HG03135 (cell line): ENCODE measurements at regions not wholly inside any gene's neighbourhood (a gene's known extent, or its start where the extent isn't known, plus 50 kb on each side); places are given as distances from the start of the nearest gene placed in this dataset.

Experiments used
- ATAC-seq: cut with Tn5 transposase; IDR thresholded peaks from one replicate; pipeline ENCODE4 v1.9.1; 2021; ENCODE audit warnings: mild to moderate bottlenecking, moderate library complexity; ENCODE audit not compliant: unreplicated experiment

- no peak for ATAC-seq
Measured at GRCh38 chr12:28876196-28876798, 272.8 kb upstream of the FAR2 start.

- no peak for ATAC-seq
Measured at GRCh38 chr12:28877854-28878253, 271.2 kb upstream of the FAR2 start.

- ATAC-seq, result no peak
Measured at GRCh38 chr12:28878629-28879028, 270.4 kb upstream of the FAR2 start.

GRCh38 chr12:28879379-28879778 lies 269.7 kb upstream of the FAR2 start:
- no peak for ATAC-seq

- no peak for ATAC-seq
Measured at GRCh38 chr12:28882444-28882843, 266.6 kb upstream of the FAR2 start.

GRCh38 chr12:28883406-28883997 lies 265.6 kb upstream of the FAR2 start:
- ATAC-seq, result no peak

DNA sequence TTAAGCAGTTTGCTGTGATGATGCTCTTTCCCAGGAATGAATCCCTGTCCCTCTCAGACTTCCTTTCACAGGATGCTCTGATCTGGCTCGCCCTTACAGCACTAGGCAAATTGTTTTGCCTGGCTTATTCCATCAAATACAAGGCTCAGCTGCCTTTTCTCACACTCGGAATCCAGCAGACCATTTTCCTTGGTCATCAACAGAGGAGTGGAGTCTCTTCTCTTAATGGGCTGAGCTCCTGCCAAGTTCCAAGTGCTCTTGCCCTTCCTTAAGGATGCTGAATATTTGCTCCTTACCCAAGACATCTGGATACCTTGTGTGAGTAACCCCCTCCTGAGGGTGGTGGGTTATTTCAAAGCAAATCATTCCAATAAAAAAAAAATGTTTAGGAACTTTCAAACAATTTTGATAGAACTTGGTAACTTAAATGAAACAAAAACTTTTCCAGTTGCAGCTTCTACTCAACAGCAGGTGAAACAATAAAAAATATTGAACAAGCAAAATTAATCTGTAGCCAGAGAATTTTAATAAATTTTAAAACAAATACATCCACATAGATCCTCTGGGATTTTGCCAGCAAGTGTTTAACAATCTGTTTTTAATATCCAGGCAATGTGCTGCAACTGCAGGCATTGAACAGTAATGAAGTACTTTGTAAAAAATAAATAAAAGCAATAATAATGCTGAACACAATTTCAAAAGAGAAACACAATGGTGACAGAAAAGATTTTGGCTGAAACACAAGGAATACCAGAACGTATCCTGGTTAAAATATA lies 264.0 kb upstream of the FAR2 start:
- ATAC-seq, result no peak

DNA sequence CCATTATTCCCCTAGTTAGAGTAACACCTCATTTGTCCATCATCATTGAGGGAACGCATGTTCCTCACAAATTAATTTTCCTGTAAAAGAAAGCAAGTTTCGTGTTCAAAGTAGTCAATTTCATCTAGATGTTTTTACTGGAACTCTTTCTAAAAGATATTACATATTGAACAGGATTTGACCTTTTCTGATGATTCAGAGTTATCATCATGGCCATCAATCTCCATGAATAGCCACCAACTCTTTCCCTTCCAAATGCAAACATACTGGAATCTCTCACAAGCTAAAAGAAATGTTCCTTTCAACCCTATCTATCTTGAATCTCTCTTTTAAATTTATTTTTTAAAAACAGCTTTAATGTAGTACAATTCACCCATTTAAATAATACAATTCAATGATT lies 263.1 kb upstream of the FAR2 start:
- ATAC-seq, result no peak

- no peak for ATAC-seq
Measured at GRCh38 chr12:28887461-28887990, 261.6 kb upstream of the FAR2 start.

GRCh38 chr12:28890664-28891063 lies 258.4 kb upstream of the FAR2 start:
- no peak for ATAC-seq

DNA sequence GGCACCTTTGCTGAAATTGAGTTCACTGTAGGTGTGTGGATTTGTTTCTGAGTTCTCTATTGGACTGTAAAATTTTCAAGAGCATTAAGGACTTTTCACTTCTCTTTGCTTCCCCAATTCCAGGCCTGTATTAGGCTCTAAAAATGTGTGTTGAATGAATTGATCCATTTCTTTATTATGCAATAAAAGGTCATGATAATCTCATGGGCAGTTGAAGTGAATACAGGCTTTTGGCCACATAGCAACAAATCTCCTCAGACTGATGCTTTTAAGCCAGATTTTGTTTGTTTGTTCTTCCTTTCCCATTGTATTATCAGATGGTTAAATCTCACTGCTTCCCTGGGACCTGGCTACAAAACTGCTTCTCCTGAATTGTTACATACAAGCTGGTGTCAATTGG lies 258.0 kb upstream of the FAR2 start:
- no peak for ATAC-seq

GRCh38 chr12:28893365-28893764 lies 255.7 kb upstream of the FAR2 start:
- no peak for ATAC-seq

DNA sequence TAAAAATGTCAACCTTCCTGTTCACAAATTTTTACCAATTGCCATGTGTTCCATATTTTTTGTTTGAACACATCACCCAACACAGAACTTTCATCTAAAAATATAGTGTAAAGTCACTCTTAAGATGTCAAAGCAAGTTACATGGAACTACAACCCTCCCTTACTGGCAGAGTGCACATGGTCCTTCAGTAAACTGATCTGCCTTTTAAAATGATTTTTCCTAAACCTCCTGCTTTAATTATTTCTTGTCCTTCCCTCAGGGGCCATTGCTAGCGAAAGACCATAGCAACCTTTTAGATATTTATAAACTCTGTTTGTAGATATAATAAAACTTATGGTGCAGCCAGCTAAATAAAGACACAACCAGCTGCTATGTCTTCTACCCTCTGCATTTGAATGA lies 255.2 kb upstream of the FAR2 start:
- ATAC-seq, result no peak

DNA sequence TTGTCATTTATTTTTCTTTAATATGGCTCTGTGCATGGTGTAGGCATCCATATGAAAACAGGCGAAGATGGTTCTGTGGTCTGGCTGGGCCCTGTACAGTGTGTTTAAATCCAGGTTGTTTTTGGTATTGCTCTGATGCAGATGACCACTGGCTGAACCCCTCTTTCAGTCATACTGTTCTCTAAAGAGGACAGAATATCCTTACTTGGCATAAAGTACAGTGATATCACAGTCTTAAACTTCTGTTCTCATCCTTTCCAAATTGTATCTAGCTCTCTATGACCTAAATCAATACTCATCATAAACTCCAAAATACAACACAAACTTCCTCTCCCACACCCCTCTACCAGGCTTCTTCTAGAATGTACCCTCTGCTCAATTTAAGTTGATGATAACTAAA lies 252.7 kb upstream of the FAR2 start:
- ATAC-seq, result no peak

GRCh38 chr12:28898038-28898437 lies 251.0 kb upstream of the FAR2 start:
- ATAC-seq, result no peak

- no peak for ATAC-seq
Measured at GRCh38 chr12:28899951-28900350, 249.1 kb upstream of the FAR2 start.

DNA sequence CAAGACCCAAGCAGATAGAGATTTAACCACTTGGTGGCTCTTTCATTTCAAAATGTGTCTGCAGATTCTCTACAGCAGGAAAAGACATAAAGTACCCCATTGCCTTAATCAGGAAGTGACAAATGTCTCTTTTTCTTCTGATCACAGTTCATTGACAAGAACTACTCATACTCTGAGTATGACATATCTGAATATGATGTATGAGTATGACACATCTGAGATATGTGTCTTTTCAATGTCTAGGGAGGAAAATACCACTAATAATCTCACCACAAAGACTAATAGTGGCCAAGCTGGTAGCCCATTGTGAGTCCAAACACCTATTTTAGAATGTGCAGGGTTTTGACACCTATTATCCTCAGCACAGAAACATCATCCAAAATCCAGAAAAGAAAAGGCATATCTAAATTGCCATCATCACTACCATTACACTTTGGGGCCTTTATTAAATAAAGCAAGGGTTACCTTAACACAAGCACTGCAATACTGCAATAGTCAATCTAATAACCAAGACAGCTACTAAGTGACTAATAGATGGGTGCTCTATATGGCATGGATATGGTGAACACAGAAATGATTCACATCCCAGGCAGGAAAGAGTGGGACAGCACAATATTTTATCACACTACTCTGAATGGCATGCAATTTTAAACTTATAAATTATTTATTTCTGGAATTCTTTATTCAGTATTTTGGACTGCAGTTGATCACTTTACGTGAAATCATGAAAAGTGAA lies 243.7 kb upstream of the FAR2 start:
- no peak for ATAC-seq

DNA sequence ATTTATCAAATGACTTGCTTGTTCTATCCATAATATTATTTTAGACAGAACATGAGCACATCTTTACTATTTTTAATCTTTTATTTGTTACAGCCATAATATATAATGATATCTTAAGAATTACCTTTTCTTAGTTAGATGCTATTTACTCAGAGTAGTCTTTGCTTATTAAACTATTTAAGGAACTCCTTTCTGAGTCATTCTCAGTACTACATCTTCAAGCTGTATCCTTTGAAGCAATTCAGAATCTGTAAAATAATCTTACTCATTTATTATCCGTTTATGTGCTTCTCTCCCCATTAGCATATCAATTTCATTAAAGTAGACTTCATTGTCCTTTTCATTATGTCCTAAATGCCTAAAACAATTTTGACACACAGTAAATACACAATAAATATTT lies 240.4 kb upstream of the FAR2 start:
- ATAC-seq, result no peak

- no peak for ATAC-seq
Measured at GRCh38 chr12:28909291-28909690, 239.8 kb upstream of the FAR2 start.

GRCh38 chr12:28925719-28926376 lies 223.2 kb upstream of the FAR2 start:
- no peak for ATAC-seq

DNA sequence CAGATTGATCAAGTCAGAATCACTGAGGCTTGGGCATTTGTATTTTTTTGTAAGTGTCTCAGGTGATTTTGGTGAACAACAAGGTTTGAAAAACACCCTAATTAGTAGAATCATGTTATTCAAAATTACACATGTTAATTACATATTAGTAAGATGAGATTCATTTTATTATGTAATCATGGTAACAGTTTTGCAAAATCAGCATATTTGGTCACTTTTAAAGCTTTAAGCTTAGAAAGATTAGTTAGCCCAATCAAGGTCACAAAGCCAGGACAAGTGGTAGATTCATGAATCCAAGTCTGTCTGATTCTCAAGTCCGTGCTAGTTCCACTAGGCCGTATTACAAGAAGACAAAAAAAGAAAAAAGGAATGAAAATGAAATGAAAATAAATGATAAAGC lies 218.4 kb upstream of the FAR2 start:
- ATAC-seq, result no peak
